Hepatocyte (in vitro differentiated cells): ENCODE measurements at regions not wholly inside any gene's neighbourhood (a gene's known extent, or its start where the extent isn't known, plus 50 kb on each side); places are given as distances from the start of the nearest gene placed in this dataset.

Experiments used
- EZH2 ChIP-seq: fragments of 200-600 bp; sonication (generic); IDR thresholded peaks from 2 replicates; pipeline ENCODE4 v1.6.1; 2016; ENCODE audit warnings: antibody characterized with exemption, mild to moderate bottlenecking, borderline replicate concordance
- TF ChIP-seq, protein P1 (sequence below): fragments of 200-600 bp; sonication (generic); IDR thresholded peaks from 2 replicates; pipeline ENCODE4 v1.5.1; 2016; ENCODE audit warnings: antibody characterized with exemption, mild to moderate bottlenecking; ENCODE audit not compliant: poor library complexity

DNA sequence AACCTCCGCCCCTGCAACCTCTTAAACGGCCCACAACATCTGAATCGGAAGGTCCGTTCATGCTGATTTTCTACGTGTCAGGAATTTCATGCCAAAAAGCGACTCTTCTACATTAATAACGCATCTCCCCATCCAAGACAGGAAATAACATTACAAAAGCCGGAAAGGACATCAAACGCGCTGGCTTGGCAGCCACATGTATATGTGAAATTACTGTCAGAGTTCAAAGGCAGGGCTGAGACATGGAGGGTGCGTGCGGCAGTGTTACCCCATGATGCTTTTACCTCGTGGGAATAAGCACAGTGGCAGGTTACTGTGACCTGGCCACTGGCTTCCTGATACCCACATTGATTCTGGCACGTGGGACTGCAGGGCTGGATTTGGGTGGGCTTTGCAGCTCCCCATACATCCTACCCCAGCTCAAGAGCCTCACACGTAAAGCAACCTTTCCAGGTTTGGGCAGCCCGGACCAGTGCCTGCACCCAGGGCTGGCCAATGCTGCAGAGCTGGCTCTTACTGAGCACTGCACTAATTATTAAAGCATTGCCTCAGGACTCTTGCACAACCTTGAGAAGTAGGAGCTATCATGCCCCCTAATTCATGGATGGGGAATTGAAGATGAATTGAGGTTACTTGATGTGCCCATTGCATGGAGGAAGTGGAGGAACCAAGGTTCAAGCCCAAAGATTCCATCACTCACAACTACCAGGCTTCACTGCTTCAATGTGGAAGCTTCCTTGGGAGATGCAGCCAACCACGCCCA lies 120.6 kb upstream of the FOXF1 start:
- TF ChIP-seq, protein P1, sequence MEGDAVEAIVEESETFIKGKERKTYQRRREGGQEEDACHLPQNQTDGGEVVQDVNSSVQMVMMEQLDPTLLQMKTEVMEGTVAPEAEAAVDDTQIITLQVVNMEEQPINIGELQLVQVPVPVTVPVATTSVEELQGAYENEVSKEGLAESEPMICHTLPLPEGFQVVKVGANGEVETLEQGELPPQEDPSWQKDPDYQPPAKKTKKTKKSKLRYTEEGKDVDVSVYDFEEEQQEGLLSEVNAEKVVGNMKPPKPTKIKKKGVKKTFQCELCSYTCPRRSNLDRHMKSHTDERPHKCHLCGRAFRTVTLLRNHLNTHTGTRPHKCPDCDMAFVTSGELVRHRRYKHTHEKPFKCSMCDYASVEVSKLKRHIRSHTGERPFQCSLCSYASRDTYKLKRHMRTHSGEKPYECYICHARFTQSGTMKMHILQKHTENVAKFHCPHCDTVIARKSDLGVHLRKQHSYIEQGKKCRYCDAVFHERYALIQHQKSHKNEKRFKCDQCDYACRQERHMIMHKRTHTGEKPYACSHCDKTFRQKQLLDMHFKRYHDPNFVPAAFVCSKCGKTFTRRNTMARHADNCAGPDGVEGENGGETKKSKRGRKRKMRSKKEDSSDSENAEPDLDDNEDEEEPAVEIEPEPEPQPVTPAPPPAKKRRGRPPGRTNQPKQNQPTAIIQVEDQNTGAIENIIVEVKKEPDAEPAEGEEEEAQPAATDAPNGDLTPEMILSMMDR, result no peak
- TF ChIP-seq EZH2, result no peak
